ENCODE measurements at regions not wholly inside any gene's neighbourhood (a gene's known extent, or its start where the extent isn't known, plus 50 kb on each side); places are given as distances from the start of the nearest gene placed in this dataset.
"Not testable (repeated sequence)": the region's sequence is repeated elsewhere in the genome, so short reads cannot be mapped to it uniquely, and the experiment has no call there.

DNA sequence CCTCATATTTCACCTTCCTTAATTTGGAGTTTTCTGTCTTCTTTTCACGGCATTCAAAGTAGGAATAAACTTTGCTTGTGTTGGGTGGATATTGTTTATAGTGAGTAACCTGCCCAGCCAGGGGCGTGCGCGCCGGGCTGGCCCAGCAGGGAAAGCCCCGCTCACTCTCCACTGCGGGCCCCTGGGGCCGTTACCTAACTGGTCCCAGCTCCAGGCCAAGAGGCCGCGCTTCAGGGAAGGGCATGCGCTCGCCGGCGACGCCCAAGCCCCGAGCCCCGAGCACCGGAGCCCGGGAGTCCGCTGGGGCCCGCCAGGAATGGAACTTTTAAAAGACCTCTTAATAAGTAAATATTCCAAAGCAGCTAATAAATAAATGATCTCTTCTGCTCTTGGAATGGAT, 601.3 kb upstream of the ANKRD30A start:
- not testable (repeated sequence) for TF ChIP-seq ZNF274 (IDR thresholded peaks at IDR 0.05; ENCODE audit: low read depth, low read length); YY1 (IDR thresholded peaks at IDR 0.05; ENCODE audit: insufficient read depth, insufficient read length)

Data from NT2/D1 (cell line).